ENCODE measurements at regions not wholly inside any gene's neighbourhood (a gene's known extent, or its start where the extent isn't known, plus 50 kb on each side); places are given as distances from the start of the nearest gene placed in this dataset.
"Not testable (repeated sequence)": the region's sequence is repeated elsewhere in the genome, so short reads cannot be mapped to it uniquely, and the experiment has no call there.

- DNase-seq (ENCODE audit: low read depth): no peak
- no peak overlapping the region for H3K4me3 ChIP-seq (ENCODE audit: low read depth, low read length)
- TF ChIP-seq MYC (IDR thresholded peaks at IDR 0.05; ENCODE audit: low read depth, low read length) (no peak), CTCF (IDR thresholded peaks at IDR 0.05; ENCODE audit: low read depth, low read length) (no peak), POLR2A (IDR thresholded peaks at IDR 0.05; ENCODE audit: extremely low read depth, insufficient read length) (no peak), MAX (IDR thresholded peaks at IDR 0.05; ENCODE audit: low read depth, low read length) (no peak)
These were observed 1259.6 kb upstream of the CNTN5 start for GRCh38 chr11:97761175-97761574.

GRCh38 chr11:97764193-97764592 lies 1256.6 kb upstream of the CNTN5 start:
- no peak for DNase-seq (ENCODE audit: low read depth)
- TF ChIP-seq MYC (IDR thresholded peaks at IDR 0.05; ENCODE audit: low read depth, low read length) (no peak), CTCF (IDR thresholded peaks at IDR 0.05; ENCODE audit: low read depth, low read length) (no peak), POLR2A (IDR thresholded peaks at IDR 0.05; ENCODE audit: extremely low read depth, insufficient read length) (no peak), MAX (IDR thresholded peaks at IDR 0.05; ENCODE audit: low read depth, low read length) (no peak)
- no peak overlapping the region for H3K4me3 ChIP-seq (ENCODE audit: low read depth, low read length)

GRCh38 chr11:97764605-97765004 lies 1256.1 kb upstream of the CNTN5 start:
- no peak for DNase-seq (ENCODE audit: low read depth)
- no peak overlapping the region for H3K4me3 ChIP-seq (ENCODE audit: low read depth, low read length)
- TF ChIP-seq MYC (IDR thresholded peaks at IDR 0.05; ENCODE audit: low read depth, low read length) (no peak), POLR2A (IDR thresholded peaks at IDR 0.05; ENCODE audit: extremely low read depth, insufficient read length) (no peak), CTCF (IDR thresholded peaks at IDR 0.05; ENCODE audit: low read depth, low read length) (no peak), MAX (IDR thresholded peaks at IDR 0.05; ENCODE audit: low read depth, low read length) (no peak)

- no peak overlapping the region for H3K4me3 ChIP-seq (ENCODE audit: low read depth, low read length)
- no peak for TF ChIP-seq CTCF (IDR thresholded peaks at IDR 0.05; ENCODE audit: low read depth, low read length)
- TF ChIP-seq POLR2A (IDR thresholded peaks at IDR 0.05; ENCODE audit: extremely low read depth, insufficient read length): no peak
- TF ChIP-seq MYC (IDR thresholded peaks at IDR 0.05; ENCODE audit: low read depth, low read length): no peak
- no peak for TF ChIP-seq MAX (IDR thresholded peaks at IDR 0.05; ENCODE audit: low read depth, low read length)
- DNase-seq (ENCODE audit: low read depth): no peak
These were observed 1250.2 kb upstream of the CNTN5 start for GRCh38 chr11:97770570-97770969.

GRCh38 chr11:97772705-97773104 lies 1248.0 kb upstream of the CNTN5 start:
- H3K4me3 ChIP-seq (ENCODE audit: low read depth, low read length): no peak overlapping the region
- TF ChIP-seq POLR2A (IDR thresholded peaks at IDR 0.05; ENCODE audit: extremely low read depth, insufficient read length) (no peak), MAX (IDR thresholded peaks at IDR 0.05; ENCODE audit: low read depth, low read length) (no peak), MYC (IDR thresholded peaks at IDR 0.05; ENCODE audit: low read depth, low read length) (no peak), CTCF (IDR thresholded peaks at IDR 0.05; ENCODE audit: low read depth, low read length) (no peak)
- no peak for DNase-seq (ENCODE audit: low read depth)

GRCh38 chr11:97784388-97784787 lies 1236.4 kb upstream of the CNTN5 start:
- DNase-seq (ENCODE audit: low read depth); H3K4me3 ChIP-seq (ENCODE audit: low read depth, low read length): not testable (repeated sequence)

Data from NB4 (cell line).